AG08395 (cell line): ENCODE measurements at regions not wholly inside any gene's neighbourhood (a gene's known extent, or its start where the extent isn't known, plus 50 kb on each side); places are given as distances from the start of the nearest gene placed in this dataset.
"Not testable (repeated sequence)": the region's sequence is repeated elsewhere in the genome, so short reads cannot be mapped to it uniquely, and the experiment has no call there.

Experiments
- DNase-seq: peaks from one replicate; pipeline ENCODE4 v3.0.0; 2012; ENCODE audit warnings: mixed read lengths, low spot score

GRCh38 chr1:94362466-94363058, 55.6 kb upstream of the ABCD3 start:
- no peak for DNase-seq

- no peak for DNase-seq
Observed at GRCh38 chr1:94358630-94359599, 59.3 kb upstream of the ABCD3 start.

DNA sequence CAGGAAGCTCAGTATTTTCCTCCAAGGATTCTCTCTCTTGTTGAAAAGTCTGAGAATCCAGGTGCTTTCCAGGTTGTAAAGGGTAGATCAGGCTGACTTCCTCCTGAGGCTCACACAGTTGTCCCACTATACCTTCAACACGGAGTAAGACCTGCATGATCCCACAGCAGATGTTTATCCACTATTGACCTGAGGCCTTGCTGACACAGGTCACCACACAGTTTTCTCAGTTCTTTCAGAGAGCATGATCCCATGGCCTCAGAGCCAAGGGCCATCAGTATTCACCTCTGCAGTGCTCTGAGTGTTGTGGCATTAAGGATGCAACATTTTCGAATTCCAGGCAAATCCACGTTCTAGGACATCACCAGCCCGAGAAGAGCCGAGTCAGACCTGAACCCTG, 60.5 kb upstream of the ABCD3 start:
- no peak for DNase-seq

- DNase-seq, result no peak
Observed at GRCh38 chr1:94355485-94355980, 62.7 kb upstream of the ABCD3 start.

DNA sequence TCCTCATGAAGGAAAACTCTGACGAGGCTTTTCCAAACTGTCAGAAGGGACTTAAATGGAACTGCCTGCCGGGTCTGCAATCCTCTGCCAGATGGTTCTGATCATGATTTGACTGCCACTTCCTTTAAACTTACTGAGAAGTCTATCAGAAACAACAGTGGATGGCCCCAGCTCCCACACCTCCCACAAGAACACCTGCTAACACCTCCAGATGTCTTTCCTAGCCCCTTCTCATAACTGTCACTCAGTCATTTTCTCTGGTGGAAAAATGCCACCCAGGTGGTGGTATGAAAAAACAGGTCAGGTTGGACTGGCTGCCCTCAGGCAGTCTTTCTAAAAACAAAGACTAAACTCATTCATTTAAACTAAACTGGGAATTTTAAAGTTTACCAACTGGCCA, 66.7 kb upstream of the ABCD3 start:
- no peak for DNase-seq

GRCh38 chr1:94350350-94350924, 67.8 kb upstream of the ABCD3 start:
- DNase-seq, result no peak

GRCh38 chr1:94349853-94350252, 68.3 kb upstream of the ABCD3 start:
- no peak for DNase-seq

- DNase-seq, result not testable (repeated sequence)
Observed at GRCh38 chr1:94348386-94348785, 69.8 kb upstream of the ABCD3 start.

- DNase-seq, result no peak
Observed at GRCh38 chr1:94345148-94345721, 73.0 kb upstream of the ABCD3 start.

DNA sequence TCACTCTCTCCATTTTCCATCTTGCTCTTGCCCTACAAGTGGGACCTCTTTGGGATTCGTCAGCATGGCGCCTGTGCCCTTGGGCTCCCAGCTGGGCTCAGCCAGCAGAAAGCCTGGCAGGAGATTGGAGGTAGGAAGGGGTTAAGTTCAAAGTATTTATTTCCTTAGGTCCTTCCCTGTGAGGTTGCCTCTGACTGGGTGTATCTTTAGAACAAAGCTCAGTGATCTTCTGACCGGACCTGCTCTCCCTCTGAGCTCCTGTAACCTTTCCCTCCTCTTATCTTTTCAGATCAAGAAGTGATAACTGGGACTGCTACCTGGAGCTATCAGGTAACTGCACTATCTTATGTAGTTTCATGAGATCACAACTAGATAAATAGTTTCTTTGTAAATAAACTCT, 75.8 kb upstream of the ABCD3 start:
- no peak for DNase-seq

GRCh38 chr1:94339206-94339927, 78.8 kb upstream of the ABCD3 start:
- no peak for DNase-seq

- DNase-seq, result no peak
Observed at GRCh38 chr1:94336991-94337390, 81.2 kb upstream of the ABCD3 start.

- peak; percentile 65 for DNase-seq
Observed at GRCh38 chr1:94335950-94336349, 82.2 kb upstream of the ABCD3 start.

GRCh38 chr1:94335447-94335846, 82.7 kb upstream of the ABCD3 start:
- DNase-seq, result no peak

GRCh38 chr1:94334764-94335163, 83.4 kb upstream of the ABCD3 start:
- DNase-seq, result no peak

GRCh38 chr1:94332952-94333351, 85.2 kb upstream of the ABCD3 start:
- DNase-seq, result peak; percentile 14

GRCh38 chr1:94332516-94332915, 85.7 kb upstream of the ABCD3 start:
- no peak for DNase-seq

DNA sequence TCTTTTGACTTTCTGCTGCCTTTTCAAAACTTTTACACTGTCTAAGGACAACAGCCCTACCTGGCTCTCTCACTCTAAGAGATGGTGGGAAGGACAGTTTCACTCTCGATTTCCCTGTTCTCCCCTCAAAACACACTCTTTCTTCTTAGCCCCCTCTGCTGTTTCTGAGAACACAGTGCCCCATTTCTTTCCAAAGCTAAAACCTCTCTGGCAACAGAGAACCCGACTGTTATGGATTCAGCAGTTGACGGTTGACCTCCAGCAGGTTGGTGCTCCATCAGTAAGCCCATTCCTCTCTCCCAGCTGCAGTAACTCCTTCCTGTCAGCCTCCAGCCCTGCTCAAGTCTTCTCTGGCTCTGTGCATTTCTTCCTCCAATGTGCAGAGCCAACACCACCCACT, 88.2 kb upstream of the ABCD3 start:
- DNase-seq, result peak; percentile 46

DNA sequence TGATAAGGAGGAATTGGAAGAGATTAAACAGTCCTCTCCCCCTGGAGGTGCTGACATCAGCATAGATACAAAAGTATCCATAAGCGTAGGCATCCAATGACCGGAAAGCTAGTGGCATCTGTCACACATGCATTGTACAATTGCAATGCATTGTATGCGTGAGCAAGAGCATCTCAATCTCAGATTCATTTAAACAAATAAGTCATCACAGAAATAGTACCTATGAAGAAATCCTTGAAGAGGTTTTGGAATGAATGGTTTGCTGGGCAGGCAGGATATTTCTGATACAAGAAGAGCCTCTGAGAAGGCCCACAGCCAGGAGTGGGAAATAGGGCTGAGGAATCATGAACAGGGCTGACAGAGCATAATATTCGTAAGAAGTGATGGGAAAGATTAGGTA, 88.9 kb upstream of the ABCD3 start:
- DNase-seq, result no peak

GRCh38 chr1:94327001-94327690, 89.8 kb upstream of the ARHGAP29 start:
- peak; percentile 26 for DNase-seq

GRCh38 chr1:94326329-94326728, 88.9 kb upstream of the ARHGAP29 start:
- DNase-seq, result no peak
